Astrocyte of the hippocampus (primary cell): ENCODE measurements at regions not wholly inside any gene's neighbourhood (a gene's known extent, or its start where the extent isn't known, plus 50 kb on each side); places are given as distances from the start of the nearest gene placed in this dataset.

ENCODE experiments used
- DNase-seq: peaks from one replicate; pipeline ENCODE4 v3.0.0; 2011; ENCODE audit warnings: low read depth, low spot score

- peak; percentile 8 for DNase-seq
These were observed 589.1 kb upstream of the SLC8A1 start for GRCh38 chr2:41040782-41041520.

- no peak for DNase-seq
These were observed 590.5 kb upstream of the SLC8A1 start for GRCh38 chr2:41042343-41042742.

GRCh38 chr2:41061356-41061755 lies 609.5 kb upstream of the SLC8A1 start:
- no peak for DNase-seq

DNA sequence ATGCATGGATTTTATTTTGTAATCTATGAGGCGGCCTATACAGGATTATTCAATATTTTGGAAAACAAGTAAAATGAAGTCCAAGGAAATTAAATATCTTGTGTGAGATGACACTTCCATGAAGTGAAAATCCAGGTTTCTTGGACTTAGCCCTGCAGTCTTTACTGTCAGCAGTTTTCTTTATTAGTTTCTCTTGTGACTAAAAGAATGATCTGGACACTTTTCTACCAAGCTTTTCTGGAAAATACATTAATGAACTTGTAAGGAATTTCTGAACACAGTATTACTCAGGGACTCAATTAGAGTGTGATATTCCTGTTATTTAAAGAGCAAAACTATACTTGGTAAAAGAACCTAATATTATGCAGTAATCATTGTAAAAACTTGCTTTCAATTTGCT lies 610.4 kb upstream of the SLC8A1 start:
- no peak for DNase-seq

GRCh38 chr2:41066168-41066567 lies 614.3 kb upstream of the SLC8A1 start:
- DNase-seq, result no peak

GRCh38 chr2:41068740-41069139 lies 616.9 kb upstream of the SLC8A1 start:
- no peak for DNase-seq

GRCh38 chr2:41078341-41078740 lies 626.5 kb upstream of the SLC8A1 start:
- no peak for DNase-seq

GRCh38 chr2:41079011-41079410 lies 627.1 kb upstream of the SLC8A1 start:
- DNase-seq, result no peak

GRCh38 chr2:41084321-41084720 lies 632.4 kb upstream of the SLC8A1 start:
- DNase-seq, result no peak

DNA sequence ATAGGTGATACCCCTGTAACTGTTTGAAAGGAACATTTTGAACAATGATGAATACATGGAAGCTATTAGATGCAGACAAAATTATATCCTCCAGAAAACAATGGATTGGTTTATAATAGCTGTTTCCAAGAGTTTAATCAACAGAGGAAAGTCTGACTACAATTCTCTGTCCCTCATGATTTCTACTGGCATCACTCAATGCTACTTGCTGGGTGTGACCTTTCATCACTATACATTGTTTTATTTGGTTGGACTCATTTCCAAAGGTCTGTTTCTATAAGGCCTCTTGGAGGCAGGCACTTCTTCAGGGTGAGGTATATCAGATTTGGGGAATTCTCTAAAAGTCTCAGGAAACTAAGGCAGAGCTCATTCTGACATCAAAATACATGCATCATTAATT lies 636.1 kb upstream of the SLC8A1 start:
- DNase-seq, result no peak

DNA sequence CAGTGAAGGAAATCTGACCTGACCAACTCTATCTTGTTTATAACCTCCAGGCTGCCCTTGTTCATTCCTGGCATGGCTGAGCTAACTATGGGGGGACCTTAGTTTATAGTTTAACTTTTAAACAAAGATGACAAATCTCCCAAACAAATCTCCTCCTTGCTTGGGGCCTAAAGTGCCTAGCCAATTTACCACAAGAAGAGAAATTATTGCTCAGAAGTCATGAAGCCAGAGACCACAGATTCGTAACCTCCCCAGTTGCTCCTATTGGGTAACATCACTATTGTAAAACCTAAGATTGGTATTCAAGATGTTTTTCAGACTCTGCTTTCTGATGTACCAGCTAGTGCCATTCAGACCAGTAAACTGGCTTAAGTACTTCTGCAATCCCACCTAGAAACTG lies 649.4 kb upstream of the SLC8A1 start:
- no peak for DNase-seq

DNA sequence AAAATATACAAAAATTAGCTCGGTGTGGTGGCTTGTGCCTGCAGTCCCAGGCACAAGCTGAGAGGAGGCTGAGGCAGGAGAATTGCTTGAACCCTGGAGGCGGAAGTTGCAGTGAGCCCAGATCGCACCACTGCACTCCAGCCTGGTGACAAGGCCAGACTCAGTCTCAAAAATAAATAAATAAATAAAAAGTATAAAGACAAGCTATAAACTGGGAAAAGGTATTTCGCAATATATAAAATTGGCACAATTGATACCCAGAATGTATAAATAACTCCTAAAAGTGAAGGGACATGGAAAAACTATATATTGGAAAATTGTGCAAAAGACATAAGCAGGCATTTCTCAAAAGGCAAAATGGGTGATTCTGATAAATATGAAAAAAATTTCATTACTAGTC lies 657.9 kb upstream of the SLC8A1 start:
- DNase-seq, result no peak

DNA sequence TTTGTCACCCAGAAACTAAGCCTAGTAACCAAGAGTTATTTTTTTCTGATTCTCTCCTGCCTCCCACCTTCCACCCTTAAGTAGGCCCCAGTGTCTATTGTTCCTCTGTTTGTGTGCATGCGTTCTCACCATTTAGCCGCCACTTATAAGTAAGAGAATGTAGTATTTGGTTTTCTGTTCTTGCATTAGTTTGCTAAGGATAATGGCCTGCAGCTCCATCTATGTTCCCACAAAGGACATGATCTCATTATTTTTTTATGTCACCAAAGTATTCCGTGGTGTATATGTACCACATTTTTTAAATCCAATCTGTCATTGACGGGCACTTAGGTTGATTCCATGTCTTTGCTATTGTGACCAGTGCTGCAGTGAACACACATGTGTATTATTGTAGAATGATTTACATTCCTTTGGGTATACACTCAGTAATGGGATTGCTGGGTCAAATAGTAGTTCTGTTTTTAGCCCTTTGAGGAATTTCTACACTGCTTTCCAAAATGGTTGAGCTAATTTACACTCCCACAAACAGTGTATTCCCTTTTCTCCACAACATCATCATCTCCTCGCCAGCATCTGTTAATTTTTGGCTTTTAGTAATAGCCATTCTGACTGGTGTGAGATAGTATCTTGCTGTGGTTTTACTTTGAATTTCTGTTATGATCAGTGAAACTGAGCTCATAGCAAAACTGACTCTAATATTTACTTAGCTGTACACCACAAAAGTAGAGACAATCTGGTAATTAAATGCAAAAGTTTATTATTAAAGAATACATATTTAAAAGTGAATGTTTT lies 660.1 kb upstream of the SLC8A1 start:
- no peak for DNase-seq

- peak; percentile 27 for DNase-seq
These were observed 664.4 kb upstream of the SLC8A1 start for GRCh38 chr2:41116106-41116797.

DNA sequence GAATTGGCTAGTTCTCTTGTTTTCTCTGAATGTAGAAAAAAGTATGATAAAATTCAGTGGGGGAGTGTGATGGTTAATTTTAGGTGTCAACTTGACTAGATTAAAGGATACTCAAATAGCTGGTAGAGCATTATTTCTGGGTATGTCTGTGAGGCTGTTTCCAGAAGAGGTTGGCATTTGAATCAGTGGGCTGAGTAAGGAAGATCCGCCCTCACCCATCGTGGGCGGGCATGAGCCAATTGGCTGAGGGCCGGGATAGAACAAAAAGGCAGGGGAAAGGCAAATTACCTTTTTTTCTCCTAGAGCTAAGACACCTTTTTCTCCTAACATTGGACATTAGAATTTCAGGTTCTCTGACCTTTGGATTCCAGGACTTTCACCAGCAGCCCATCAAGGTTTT lies 667.6 kb upstream of the SLC8A1 start:
- no peak for DNase-seq

GRCh38 chr2:41123341-41123740 lies 671.5 kb upstream of the SLC8A1 start:
- no peak for DNase-seq

DNA sequence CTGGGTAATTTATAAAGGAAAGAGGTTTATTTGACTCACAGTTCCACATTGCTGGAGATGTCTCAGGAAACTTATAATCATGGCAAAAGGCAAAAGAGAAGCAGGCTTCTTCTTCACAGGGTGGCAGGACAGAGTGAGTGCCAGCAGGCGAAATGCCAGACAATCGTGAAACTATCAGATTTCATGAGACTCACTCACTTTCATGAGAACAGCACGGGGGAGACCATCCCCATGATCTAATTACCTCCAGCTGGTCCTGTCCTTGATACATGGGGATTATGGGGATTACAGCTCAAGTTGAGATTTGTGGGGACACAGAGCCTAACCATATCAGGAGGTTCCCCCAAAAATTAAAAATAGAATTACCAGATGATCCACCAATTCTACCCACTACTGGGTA lies 675.5 kb upstream of the SLC8A1 start:
- DNase-seq, result no peak

DNA sequence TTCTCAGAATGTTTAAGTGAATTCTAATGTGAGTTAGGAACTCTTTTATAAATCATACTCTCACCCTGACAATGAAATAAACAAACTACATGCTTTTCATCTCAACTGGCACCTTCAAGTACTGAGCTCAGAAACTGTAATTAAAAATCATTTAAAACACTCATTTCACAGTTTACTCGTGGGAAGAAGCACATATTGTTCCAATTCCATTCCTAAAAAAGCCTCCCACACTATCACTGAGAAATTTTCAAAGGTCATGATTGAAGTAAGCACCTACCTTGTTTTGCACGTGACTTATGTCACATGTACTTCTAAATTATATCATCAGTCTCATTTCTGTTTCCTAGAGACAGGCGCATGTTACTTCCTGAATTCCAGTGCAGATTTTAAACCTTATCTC lies 678.1 kb upstream of the SLC8A1 start:
- DNase-seq, result no peak

DNA sequence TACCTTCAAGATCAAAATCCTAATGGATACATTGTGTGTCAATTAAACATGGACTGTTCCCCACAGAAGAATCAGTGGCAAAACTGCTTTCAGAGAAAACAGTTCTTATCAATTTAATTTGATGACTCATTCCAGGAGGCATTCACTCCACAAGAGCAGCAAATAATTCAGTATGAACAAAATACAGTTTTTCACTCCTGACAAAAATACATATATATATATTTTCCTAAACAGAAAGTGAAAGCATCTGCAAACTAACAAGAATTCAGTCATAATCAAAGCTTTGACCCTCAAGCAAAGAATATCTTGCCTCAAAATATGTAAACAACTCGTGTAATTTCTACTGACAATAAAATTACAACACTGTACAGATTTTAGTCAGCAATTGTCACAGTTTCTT lies 685.1 kb upstream of the SLC8A1 start:
- DNase-seq, result peak; percentile 39

DNA sequence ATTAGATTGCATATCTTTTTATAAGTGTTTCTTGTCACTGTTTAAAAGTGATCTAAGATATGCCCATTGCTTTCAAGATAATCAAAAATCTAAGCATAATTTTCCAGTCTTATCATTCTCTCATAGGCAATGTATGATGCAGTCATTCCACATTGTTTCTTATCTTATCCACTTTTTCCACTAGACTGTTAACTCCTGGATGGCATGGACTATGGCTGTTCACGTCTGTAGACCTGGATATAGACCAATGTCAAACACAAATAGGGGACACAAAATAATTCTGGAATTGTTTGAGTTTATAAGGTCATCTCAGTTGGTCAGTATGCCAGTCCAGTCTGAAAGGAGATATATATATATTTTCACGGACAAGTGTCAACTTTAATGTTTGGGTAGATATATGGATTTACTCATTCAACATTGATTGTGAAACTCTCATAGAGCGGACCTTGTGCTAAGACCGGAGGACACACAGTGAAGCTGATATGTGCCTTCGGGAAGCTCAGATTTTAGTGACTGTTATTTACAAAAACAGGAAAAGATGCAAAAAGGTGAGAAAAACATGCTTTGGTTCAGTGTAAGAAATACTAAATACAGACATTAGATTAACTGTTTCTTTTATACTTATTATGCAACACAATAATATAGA lies 689.4 kb upstream of the SLC8A1 start:
- no peak for DNase-seq

- DNase-seq, result no peak
These were observed 690.6 kb upstream of the SLC8A1 start for GRCh38 chr2:41142478-41142877.

DNA sequence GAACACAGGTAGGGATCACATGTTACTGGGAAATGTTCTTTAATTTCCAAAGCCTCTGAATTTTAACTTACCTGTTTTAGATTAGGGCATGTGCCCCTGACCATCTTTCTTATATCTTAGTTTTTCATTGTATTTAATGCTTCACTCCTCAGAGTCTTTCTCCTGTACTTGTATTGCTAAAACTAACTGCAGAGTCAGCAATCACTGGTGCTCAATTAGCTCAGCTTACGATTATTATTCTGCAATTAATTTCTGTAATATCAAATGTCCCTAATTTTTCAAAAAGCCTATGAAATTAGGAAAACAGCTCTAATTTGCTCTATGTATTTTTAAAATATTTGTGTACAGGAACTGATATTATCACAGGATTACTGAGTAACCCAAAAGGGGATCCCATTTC lies 693.2 kb upstream of the SLC8A1 start:
- DNase-seq, result no peak
